ENCODE measurements at regions not wholly inside any gene's neighbourhood (a gene's known extent, or its start where the extent isn't known, plus 50 kb on each side); places are given as distances from the start of the nearest gene placed in this dataset.

DNA sequence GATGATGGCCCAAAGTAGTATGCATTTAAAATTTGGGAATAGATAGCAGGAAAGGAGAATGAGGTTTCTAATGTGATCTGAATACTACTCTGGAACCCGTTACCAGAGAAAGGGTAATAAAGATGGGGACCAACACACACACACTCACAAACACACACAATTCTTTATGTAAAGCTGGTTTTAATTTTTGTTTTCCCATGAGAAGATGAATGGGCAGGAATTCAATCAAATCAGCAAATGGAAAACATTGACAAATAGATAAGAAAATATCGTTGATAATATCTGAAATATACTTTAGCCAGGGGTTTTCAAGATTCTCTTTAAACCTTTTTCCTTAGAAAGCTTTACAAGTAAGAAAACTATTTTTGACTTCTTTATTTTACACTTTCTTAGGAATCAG lies 303.0 kb downstream of the PRL start:
- no peak for ATAC-seq
- no peak for TF ChIP-seq HDAC2 (IDR thresholded peaks at IDR 0.05)
- TF ChIP-seq KDM1A (IDR thresholded peaks at IDR 0.05; ENCODE audit: low read depth), result no peak
- no peak for TF ChIP-seq MAX (IDR thresholded peaks at IDR 0.05)
- TF ChIP-seq JUNB (IDR thresholded peaks at IDR 0.05), result no peak
- TF ChIP-seq BCL3 (IDR thresholded peaks at IDR 0.05), result no peak
- no peak for TF ChIP-seq ELK1 (IDR thresholded peaks at IDR 0.05; ENCODE audit: low read depth, low read length)
- no peak for TF ChIP-seq REST (IDR thresholded peaks at IDR 0.05)
- no peak for TF ChIP-seq POLR2A (IDR thresholded peaks at IDR 0.05; ENCODE audit: low read length)
- TF ChIP-seq EP300 (IDR thresholded peaks at IDR 0.05), result no peak
- TF ChIP-seq HOXA7 (CRISPR knock-in tag; IDR thresholded peaks at IDR 0.05), result no peak
- CTCF ChIA-PET, result no interaction called here
- Histone ChIP-seq H3K4me2 (no peak overlapping the region), H3K9me3 (no peaks in the 10 kb centered on the region), H3K4me3 (no peak overlapping the region), H3K27ac (no peak overlapping the region), H3K4me1 (peaks cover 2% of the 10 kb centered on the region; the same call in 2 of the 3 replicates)
- DNase-seq (ENCODE audit: low read depth in 1 of 2, low spot score in 1 of 2), result no peak
- POLR2A ChIA-PET, result no interaction called here
- 68% methylated on average over 2 of the region's 2 CpGs for WGBS (ENCODE audit: missing lambda C conversion rate)
- FAIRE-seq, result no peak

DNA sequence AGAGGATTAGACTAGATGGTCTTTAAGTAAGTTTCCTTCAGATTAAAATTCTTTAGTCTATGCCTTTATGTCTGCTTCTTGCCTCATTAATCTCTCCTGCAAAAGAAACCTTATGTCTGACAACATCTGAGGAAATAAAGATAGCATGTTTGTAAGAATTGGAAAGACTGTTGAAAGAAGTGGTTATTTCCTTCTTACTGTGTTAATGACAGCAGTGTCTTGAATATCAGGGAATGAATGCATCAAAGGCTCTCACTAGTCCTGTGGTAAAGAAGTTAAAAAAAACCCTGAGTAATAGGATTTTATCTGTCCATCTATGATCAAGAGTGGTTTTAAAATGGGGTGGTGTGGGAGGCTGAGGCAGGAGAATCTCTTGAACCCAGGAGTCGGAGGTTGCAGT lies 302.0 kb downstream of the PRL start:
- ATAC-seq, result no peak
- POLR2A ChIA-PET, result no interaction called here
- no peak overlapping the region for H3K4me2 ChIP-seq
- CTCF ChIA-PET, result no interaction called here
- H3K27ac ChIP-seq, result no peak overlapping the region
- H3K4me3 ChIP-seq, result no peak overlapping the region
- no peaks in the 10 kb centered on the region for H3K9me3 ChIP-seq
- no peak for TF ChIP-seq RNF2 (IDR thresholded peaks at IDR 0.05; ENCODE audit: borderline replicate concordance, low read depth)
- TF ChIP-seq MAZ (IDR thresholded peaks at IDR 0.05; ENCODE audit: borderline replicate concordance, low read depth, low read length), result no peak
- DNase-seq (ENCODE audit: low read depth in 1 of 2, low spot score in 1 of 2), result no peak
- WGBS (ENCODE audit: missing lambda C conversion rate), result 100% methylated on average over 1 of the region's 1 CpG
- no peak for FAIRE-seq
- H3K4me1 ChIP-seq, result peaks cover 6% of the 10 kb centered on the region; the same call in 2 of the 3 replicates

GRCh38 chr6:21995318-21995717 lies 301.5 kb downstream of the PRL start:
- no peak overlapping the region for H3K4me3 ChIP-seq
- no peak for ATAC-seq
- CTCF ChIA-PET, result no interaction called here
- FAIRE-seq, result no peak
- POLR2A ChIA-PET, result no interaction called here
- H3K4me2 ChIP-seq, result no peak overlapping the region
- 82% methylated on average over 2 of the region's 2 CpGs for WGBS (ENCODE audit: missing lambda C conversion rate)
- no peak overlapping the region for H3K27ac ChIP-seq
- no peak for DNase-seq (ENCODE audit: low read depth in 1 of 2, low spot score in 1 of 2)
- peaks cover 6% of the 10 kb centered on the region; the same call in 2 of the 3 replicates for H3K4me1 ChIP-seq
- H3K9me3 ChIP-seq, result no peaks in the 10 kb centered on the region
- TF ChIP-seq, protein P1, sequence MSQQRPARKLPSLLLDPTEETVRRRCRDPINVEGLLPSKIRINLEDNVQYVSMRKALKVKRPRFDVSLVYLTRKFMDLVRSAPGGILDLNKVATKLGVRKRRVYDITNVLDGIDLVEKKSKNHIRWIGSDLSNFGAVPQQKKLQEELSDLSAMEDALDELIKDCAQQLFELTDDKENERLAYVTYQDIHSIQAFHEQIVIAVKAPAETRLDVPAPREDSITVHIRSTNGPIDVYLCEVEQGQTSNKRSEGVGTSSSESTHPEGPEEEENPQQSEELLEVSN (IDR thresholded peaks at IDR 0.05; ENCODE audit: borderline replicate concordance, low read depth), result no peak
- no peak for TF ChIP-seq EHMT2 (IDR thresholded peaks at IDR 0.05; ENCODE audit: low read depth)
- TF ChIP-seq TP53 (CRISPR knock-in tag; IDR thresholded peaks at IDR 0.05), result no peak
- TF ChIP-seq BHLHE40 (IDR thresholded peaks at IDR 0.05; ENCODE audit: low read depth, low read length), result no peak
- TF ChIP-seq NFE2L2 (conservative IDR thresholded peaks at IDR 0.05; ENCODE audit: low read length), result no peak
- no peak for TF ChIP-seq HDAC2 (IDR thresholded peaks at IDR 0.05)
- no peak for TF ChIP-seq ESRRA (IDR thresholded peaks at IDR 0.05; ENCODE audit: borderline replicate concordance, low read length)
- no peak for TF ChIP-seq USF2 (IDR thresholded peaks at IDR 0.05)
- no peak for TF ChIP-seq KDM1A (IDR thresholded peaks at IDR 0.05; ENCODE audit: low read depth)
- TF ChIP-seq HOXB5 (CRISPR knock-in tag; IDR thresholded peaks at IDR 0.05), result no peak
- no peak for TF ChIP-seq NR3C1 (IDR thresholded peaks at IDR 0.05)
- TF ChIP-seq ZFP36 (IDR thresholded peaks at IDR 0.05; ENCODE audit: borderline replicate concordance, partially characterized antibody), result no peak
- no peak for TF ChIP-seq POLR2A (IDR thresholded peaks at IDR 0.05; ENCODE audit: low read length)

All from A549 (cell line).